Tibial nerve (tissue), 3 donors: ENCODE measurements at regions not wholly inside any gene's neighbourhood (a gene's known extent, or its start where the extent isn't known, plus 50 kb on each side); places are given as distances from the start of the nearest gene placed in this dataset.

ENCODE experiments used
- POLR2A ChIP-seq, 2 donors: fragments of 450-650 bp; IDR thresholded peaks; one replicate each; pipeline ENCODE4 v1.6.1; 2017; ENCODE audit warnings: antibody characterized with exemption in 2 of 2, mild to moderate bottlenecking in 2 of 2, moderate library complexity in 2 of 2
- TF ChIP-seq, protein P1 (sequence below), 5 experiments: fragments of 200-600 bp in 3 of 5; fragments of 450-650 bp in 2 of 5; sonication (generic) in 3 of 5; IDR thresholded peaks; one replicate each; pipeline ENCODE4 v1.5.1; 2016 to 2019; ENCODE audit warnings: antibody characterized with exemption in 5 of 5, mild to moderate bottlenecking in 3 of 5, moderate library complexity in 2 of 5

DNA sequence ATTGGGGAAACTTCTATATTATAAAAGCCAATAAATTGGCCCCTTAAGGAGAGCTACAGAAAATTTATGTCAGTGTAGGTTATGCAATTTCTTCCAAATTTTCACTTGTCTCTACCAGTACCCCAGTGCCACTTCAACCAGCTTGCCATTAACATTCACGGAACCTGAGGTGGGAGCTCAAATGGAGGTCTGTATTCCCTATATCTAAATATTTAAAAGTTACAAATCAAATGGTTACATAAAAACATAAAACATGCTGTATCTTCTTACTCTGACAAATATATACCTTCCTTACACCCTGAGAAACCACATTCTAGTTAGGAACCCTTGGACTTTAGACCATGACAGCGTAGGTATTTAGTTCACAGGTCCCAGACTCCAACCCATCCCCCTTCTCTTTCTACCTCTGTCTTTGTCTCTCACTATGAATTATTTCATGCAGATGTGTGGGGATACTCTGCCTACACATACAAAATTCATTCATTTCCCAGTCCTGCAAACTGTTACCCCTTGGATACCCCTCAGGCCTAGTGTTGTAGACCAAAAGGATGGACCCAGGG, 127.8 kb upstream of the PMFBP1 start:
- TF ChIP-seq, protein P1, sequence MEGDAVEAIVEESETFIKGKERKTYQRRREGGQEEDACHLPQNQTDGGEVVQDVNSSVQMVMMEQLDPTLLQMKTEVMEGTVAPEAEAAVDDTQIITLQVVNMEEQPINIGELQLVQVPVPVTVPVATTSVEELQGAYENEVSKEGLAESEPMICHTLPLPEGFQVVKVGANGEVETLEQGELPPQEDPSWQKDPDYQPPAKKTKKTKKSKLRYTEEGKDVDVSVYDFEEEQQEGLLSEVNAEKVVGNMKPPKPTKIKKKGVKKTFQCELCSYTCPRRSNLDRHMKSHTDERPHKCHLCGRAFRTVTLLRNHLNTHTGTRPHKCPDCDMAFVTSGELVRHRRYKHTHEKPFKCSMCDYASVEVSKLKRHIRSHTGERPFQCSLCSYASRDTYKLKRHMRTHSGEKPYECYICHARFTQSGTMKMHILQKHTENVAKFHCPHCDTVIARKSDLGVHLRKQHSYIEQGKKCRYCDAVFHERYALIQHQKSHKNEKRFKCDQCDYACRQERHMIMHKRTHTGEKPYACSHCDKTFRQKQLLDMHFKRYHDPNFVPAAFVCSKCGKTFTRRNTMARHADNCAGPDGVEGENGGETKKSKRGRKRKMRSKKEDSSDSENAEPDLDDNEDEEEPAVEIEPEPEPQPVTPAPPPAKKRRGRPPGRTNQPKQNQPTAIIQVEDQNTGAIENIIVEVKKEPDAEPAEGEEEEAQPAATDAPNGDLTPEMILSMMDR (IDR thresholded peaks at IDR 0.05) = no peak
- no peak for TF ChIP-seq POLR2A (IDR thresholded peaks at IDR 0.05)
